ENCODE measurements at regions not wholly inside any gene's neighbourhood (a gene's known extent, or its start where the extent isn't known, plus 50 kb on each side); places are given as distances from the start of the nearest gene placed in this dataset.

DNA sequence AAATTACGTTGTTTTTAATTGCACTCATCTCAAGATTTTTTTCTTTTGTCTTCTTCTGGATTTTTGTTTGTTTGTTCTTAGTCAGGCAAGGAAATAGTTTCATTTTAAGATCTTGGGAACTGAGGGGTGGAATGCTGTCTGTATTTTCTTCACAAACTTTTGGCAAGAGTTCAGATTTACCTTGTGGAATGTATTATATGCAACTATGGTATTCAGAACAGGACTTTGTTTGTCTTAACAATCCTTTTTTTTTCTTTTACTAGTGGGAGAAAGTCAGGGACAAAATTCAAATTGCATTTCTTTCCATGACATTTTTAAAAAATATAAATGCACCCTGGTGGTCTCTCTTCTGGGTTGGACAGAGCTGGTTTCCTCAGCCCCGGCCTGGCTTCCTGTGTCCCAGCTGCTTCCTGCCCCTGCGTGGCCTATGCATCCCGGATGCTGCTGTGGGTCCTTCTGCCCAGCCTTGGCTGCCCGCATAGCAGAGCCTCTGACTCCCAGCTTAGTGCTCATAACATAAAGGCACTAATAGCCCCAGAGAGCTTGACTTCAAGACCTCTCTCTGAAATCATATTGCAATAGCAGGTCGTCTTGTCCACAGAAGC is 520.7 kb downstream of the QKI start (continued):
- no peak for TF ChIP-seq POU6F1 (CRISPR knock-in tag; IDR thresholded peaks at IDR 0.05; ENCODE audit: borderline replicate concordance, low read depth)
- TF ChIP-seq GLIS3 (CRISPR knock-in tag; IDR thresholded peaks at IDR 0.05): no peak
- no peak for TF ChIP-seq SNAI2 (CRISPR knock-in tag; IDR thresholded peaks at IDR 0.05)
- no peak for TF ChIP-seq ZNF70 (CRISPR knock-in tag; IDR thresholded peaks at IDR 0.05)
- TF ChIP-seq ISL1 (CRISPR knock-in tag; IDR thresholded peaks at IDR 0.05): no peak

DNA sequence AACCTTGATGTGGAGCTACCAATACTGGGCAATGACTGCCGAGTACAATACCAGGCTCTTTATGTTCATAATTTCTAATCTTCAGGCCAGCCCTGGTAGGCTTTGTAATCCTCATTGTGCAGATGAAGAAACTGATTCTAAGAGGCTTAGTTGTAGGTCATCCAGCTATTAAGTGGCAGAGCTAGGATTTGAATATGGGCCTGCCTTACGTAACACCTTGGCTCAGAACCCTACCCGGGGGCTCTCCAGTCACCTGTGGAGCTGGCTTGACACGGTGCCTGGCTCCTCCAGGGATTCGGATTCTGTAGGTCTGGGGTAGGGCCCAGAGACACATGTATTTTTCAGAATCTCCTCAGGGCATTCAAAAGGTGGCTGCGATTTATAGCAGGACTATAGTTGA is 515.5 kb downstream of the QKI start:
- no peak for TF ChIP-seq ZFP3 (CRISPR knock-in tag; IDR thresholded peaks at IDR 0.05)
- TF ChIP-seq CSDC2 (CRISPR knock-in tag; IDR thresholded peaks at IDR 0.05): no peak
- TF ChIP-seq ZNF565 (CRISPR knock-in tag; conservative IDR thresholded peaks at IDR 0.05; ENCODE audit: low read depth): no peak
- TF ChIP-seq, protein P1, sequence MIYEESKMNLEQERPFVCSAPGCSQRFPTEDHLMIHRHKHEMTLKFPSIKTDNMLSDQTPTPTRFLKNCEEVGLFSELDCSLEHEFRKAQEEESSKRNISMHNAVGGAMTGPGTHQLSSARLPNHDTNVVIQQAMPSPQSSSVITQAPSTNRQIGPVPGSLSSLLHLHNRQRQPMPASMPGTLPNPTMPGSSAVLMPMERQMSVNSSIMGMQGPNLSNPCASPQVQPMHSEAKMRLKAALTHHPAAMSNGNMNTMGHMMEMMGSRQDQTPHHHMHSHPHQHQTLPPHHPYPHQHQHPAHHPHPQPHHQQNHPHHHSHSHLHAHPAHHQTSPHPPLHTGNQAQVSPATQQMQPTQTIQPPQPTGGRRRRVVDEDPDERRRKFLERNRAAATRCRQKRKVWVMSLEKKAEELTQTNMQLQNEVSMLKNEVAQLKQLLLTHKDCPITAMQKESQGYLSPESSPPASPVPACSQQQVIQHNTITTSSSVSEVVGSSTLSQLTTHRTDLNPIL (CRISPR knock-in tag; IDR thresholded peaks at IDR 0.05; ENCODE audit: low read depth): no peak
- no peak for TF ChIP-seq RARB (CRISPR knock-in tag; IDR thresholded peaks at IDR 0.05)
- TF ChIP-seq CSRNP3 (CRISPR knock-in tag; IDR thresholded peaks at IDR 0.05): no peak
- TF ChIP-seq ARNTL (CRISPR knock-in tag; IDR thresholded peaks at IDR 0.05; ENCODE audit: borderline replicate concordance, low read depth): no peak
- TF ChIP-seq, protein P2, sequence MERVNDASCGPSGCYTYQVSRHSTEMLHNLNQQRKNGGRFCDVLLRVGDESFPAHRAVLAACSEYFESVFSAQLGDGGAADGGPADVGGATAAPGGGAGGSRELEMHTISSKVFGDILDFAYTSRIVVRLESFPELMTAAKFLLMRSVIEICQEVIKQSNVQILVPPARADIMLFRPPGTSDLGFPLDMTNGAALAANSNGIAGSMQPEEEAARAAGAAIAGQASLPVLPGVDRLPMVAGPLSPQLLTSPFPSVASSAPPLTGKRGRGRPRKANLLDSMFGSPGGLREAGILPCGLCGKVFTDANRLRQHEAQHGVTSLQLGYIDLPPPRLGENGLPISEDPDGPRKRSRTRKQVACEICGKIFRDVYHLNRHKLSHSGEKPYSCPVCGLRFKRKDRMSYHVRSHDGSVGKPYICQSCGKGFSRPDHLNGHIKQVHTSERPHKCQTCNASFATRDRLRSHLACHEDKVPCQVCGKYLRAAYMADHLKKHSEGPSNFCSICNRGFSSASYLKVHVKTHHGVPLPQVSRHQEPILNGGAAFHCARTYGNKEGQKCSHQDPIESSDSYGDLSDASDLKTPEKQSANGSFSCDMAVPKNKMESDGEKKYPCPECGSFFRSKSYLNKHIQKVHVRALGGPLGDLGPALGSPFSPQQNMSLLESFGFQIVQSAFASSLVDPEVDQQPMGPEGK (CRISPR knock-in tag; IDR thresholded peaks at IDR 0.05; ENCODE audit: borderline replicate concordance): no peak
- TF ChIP-seq ISL1 (CRISPR knock-in tag; IDR thresholded peaks at IDR 0.05): no peak
- TF ChIP-seq TSHZ2 (CRISPR knock-in tag; IDR thresholded peaks at IDR 0.05): no peak
- no peak for TF ChIP-seq BACH2 (CRISPR knock-in tag; IDR thresholded peaks at IDR 0.05; ENCODE audit: borderline replicate concordance)
- no peak for TF ChIP-seq ZNF70 (CRISPR knock-in tag; IDR thresholded peaks at IDR 0.05)
- ATAC-seq: no peak

- TF ChIP-seq TOX (CRISPR knock-in tag; IDR thresholded peaks at IDR 0.05; ENCODE audit: borderline replicate concordance): no peak
- TF ChIP-seq OSR1 (CRISPR knock-in tag; IDR thresholded peaks at IDR 0.05): no peak
- no peak for ATAC-seq
Observed at GRCh38 chr6:163929538-163929937, 515.0 kb downstream of the QKI start.

DNA sequence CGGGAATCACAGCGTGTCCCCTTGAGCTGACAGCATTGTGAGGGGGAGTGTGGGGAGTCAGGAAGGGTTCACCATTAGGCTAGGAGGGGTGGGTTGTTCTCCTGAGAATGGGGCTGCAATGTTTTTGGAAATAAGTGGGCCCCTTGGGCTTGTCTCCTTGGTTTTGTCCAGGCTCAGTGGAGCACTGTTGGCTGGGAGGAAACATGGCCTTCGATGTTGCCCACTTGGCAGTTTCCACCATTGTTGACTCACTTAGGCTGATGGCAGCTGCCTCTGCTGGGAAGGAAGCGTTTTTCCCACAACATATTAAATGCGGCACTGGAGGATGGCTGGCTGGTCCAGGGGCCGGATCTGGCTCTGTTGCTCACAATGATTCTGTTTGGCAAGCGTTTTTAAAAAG is 512.1 kb downstream of the QKI start:
- ATAC-seq: no peak
- no peak for TF ChIP-seq ZFP30 (CRISPR knock-in tag; IDR thresholded peaks at IDR 0.05)
- TF ChIP-seq SNAI2 (CRISPR knock-in tag; IDR thresholded peaks at IDR 0.05): no peak
- no peak for TF ChIP-seq ZNF565 (CRISPR knock-in tag; conservative IDR thresholded peaks at IDR 0.05; ENCODE audit: low read depth)
- no peak for TF ChIP-seq ZFP3 (CRISPR knock-in tag; IDR thresholded peaks at IDR 0.05)

Measured in SK-N-SH treated with all-trans-retinoic acid at 6 μM for 48 hours (cell line).